BE2C (cell line): ENCODE measurements at regions not wholly inside any gene's neighbourhood (a gene's known extent, or its start where the extent isn't known, plus 50 kb on each side); places are given as distances from the start of the nearest gene placed in this dataset.
A peak's percentile ranks its signal among the peaks of the same experiment; 100 is the strongest.

ENCODE experiments used
- DNase-seq: peaks from one replicate; pipeline ENCODE4 v3.0.0-alpha.2; 2020
- H3K27me3 ChIP-seq: fragments of 250-450 bp; sonication (Bioruptor Pico); 2 replicates; pipeline ENCODE4 v1.5.1; 2020; ENCODE audit warnings: mild to moderate bottlenecking
- H3K36me3 ChIP-seq: fragments of 250-450 bp; sonication (Bioruptor Pico); 2 replicates; pipeline ENCODE4 v1.5.1; 2020; ENCODE audit warnings: mild to moderate bottlenecking
- H3K4me1 ChIP-seq: fragments of 250-450 bp; sonication (Bioruptor Pico); 2 replicates; pipeline ENCODE4 v1.5.1; 2020
- H3K4me3 ChIP-seq: 2 replicates; pipeline ENCODE4 v1.5.1; 2011; ENCODE audit warnings: low read depth, low read length
- H3K9me3 ChIP-seq: fragments of 250-450 bp; sonication (Bioruptor Pico); 2 replicates; pipeline ENCODE4 v1.5.1; 2020
- CTCF ChIP-seq: IDR thresholded peaks from 2 replicates; pipeline ENCODE4 v1.5.1; 2012; ENCODE audit warnings: mild to moderate bottlenecking, low read depth, low read length

GRCh38 chr6:153831350-153832078 lies 207.5 kb upstream of the OPRM1 start:
- no peak for DNase-seq
- no peak for TF ChIP-seq CTCF
- H3K36me3 ChIP-seq: no peaks in the 10 kb centered on the region
- no peaks in the 10 kb centered on the region for H3K4me1 ChIP-seq
- H3K9me3 ChIP-seq: no peaks in the 10 kb centered on the region
- no peaks in the 10 kb centered on the region for H3K27me3 ChIP-seq
- H3K4me3 ChIP-seq: no peak overlapping the region

- no peaks in the 10 kb centered on the region for H3K9me3 ChIP-seq
- no peak for TF ChIP-seq CTCF
Observed at GRCh38 chr6:153817173-153817572, 221.9 kb upstream of the OPRM1 start.

GRCh38 chr6:153816366-153816765 lies 222.7 kb upstream of the OPRM1 start:
- Histone ChIP-seq H3K9me3 (no peaks in the 10 kb centered on the region), H3K4me1 (no peaks in the 10 kb centered on the region), H3K4me3 (no peak overlapping the region), H3K27me3 (no peaks in the 10 kb centered on the region), H3K36me3 (no peaks in the 10 kb centered on the region)
- TF ChIP-seq CTCF: no peak
- DNase-seq: no peak

More at GRCh38 chr6:153817173-153817572, 221.9 kb upstream of the OPRM1 start:
- Histone ChIP-seq H3K4me3 (no peak overlapping the region), H3K36me3 (no peaks in the 10 kb centered on the region), H3K27me3 (no peaks in the 10 kb centered on the region), H3K4me1 (no peaks in the 10 kb centered on the region)
- no peak for DNase-seq

GRCh38 chr6:153814136-153814535 lies 224.9 kb upstream of the OPRM1 start:
- Histone ChIP-seq H3K9me3 (no peaks in the 10 kb centered on the region), H3K27me3 (no peaks in the 10 kb centered on the region), H3K4me3 (no peak overlapping the region), H3K36me3 (no peaks in the 10 kb centered on the region), H3K4me1 (no peaks in the 10 kb centered on the region)
- DNase-seq: no peak
- TF ChIP-seq CTCF: peak; percentile 30

- H3K4me3 ChIP-seq: no peak overlapping the region
- no peaks in the 10 kb centered on the region for H3K9me3 ChIP-seq
- no peak for DNase-seq
- H3K4me1 ChIP-seq: no peaks in the 10 kb centered on the region
- H3K27me3 ChIP-seq: no peaks in the 10 kb centered on the region
- H3K36me3 ChIP-seq: no peaks in the 10 kb centered on the region
- TF ChIP-seq CTCF: no peak
Observed at GRCh38 chr6:153804755-153805330, 234.2 kb upstream of the OPRM1 start.

GRCh38 chr6:153801917-153802316 lies 237.1 kb upstream of the OPRM1 start:
- Histone ChIP-seq H3K4me1 (no peaks in the 10 kb centered on the region), H3K4me3 (no peak overlapping the region), H3K9me3 (no peaks in the 10 kb centered on the region), H3K36me3 (no peaks in the 10 kb centered on the region), H3K27me3 (no peaks in the 10 kb centered on the region)
- no peak for DNase-seq
- no peak for TF ChIP-seq CTCF
